Mesendoderm (in vitro differentiated cells): ENCODE measurements at regions not wholly inside any gene's neighbourhood (a gene's known extent, or its start where the extent isn't known, plus 50 kb on each side); places are given as distances from the start of the nearest gene placed in this dataset.

ENCODE experiments used
- DNase-seq: peaks from one replicate; pipeline ENCODE4 v3.0.0; 2013
- H2AK5ac ChIP-seq: 2 replicates; pipeline ENCODE4 v1.6.1; 2013; ENCODE audit warnings: low read length, inconsistent platforms
- H2BK120ac ChIP-seq: 2 replicates; pipeline ENCODE4 v1.6.1; 2013; ENCODE audit warnings: low read depth, mild to moderate bottlenecking, low read length, moderate library complexity, mixed read lengths
- H2BK15ac ChIP-seq: replicated peaks from 2 replicates; pipeline ENCODE4 v1.6.1; 2013; ENCODE audit warnings: low read depth, mild to moderate bottlenecking, moderate library complexity
- H2BK5ac ChIP-seq: 2 replicates; pipeline ENCODE4 v1.6.1; 2013; ENCODE audit warnings: low read length, inconsistent platforms
- H3K18ac ChIP-seq: 2 replicates; pipeline ENCODE4 v1.6.1; 2013; ENCODE audit warnings: mild to moderate bottlenecking, low read length, mixed read lengths
- H3K23ac ChIP-seq: one replicate; pipeline ENCODE4 v1.6.1; 2013; ENCODE audit warnings: low read length
- H3K27ac ChIP-seq: 2 replicates; pipeline ENCODE4 v1.5.1; 2013; ENCODE audit warnings: low read depth, mild to moderate bottlenecking, inconsistent platforms, low read length, moderate library complexity
- H3K27me3 ChIP-seq: 2 replicates; pipeline ENCODE4 v1.6.1; 2013; ENCODE audit warnings: low read length, control low read depth, mild to moderate bottlenecking, inconsistent platforms; ENCODE audit not compliant: insufficient read depth, poor library complexity
- H3K36me3 ChIP-seq: 2 replicates; pipeline ENCODE4 v1.6.1; 2013; ENCODE audit warnings: low read length, inconsistent platforms; ENCODE audit not compliant: control insufficient read depth, insufficient read depth
- H3K4ac ChIP-seq: one replicate; pipeline ENCODE4 v1.6.1; 2013; ENCODE audit warnings: low read depth, mild to moderate bottlenecking, low read length, moderate library complexity
- H3K4me1 ChIP-seq: 2 replicates; pipeline ENCODE4 v1.6.1; 2013; ENCODE audit warnings: low read depth, low read length, inconsistent platforms; ENCODE audit not compliant: control insufficient read depth
- H3K4me2 ChIP-seq: 2 replicates; pipeline ENCODE4 v1.6.1; 2013; ENCODE audit warnings: low read length
- H3K4me3 ChIP-seq: 2 replicates; pipeline ENCODE4 v1.5.1; 2013; ENCODE audit warnings: mild to moderate bottlenecking, low read length
- H3K56ac ChIP-seq: one replicate; pipeline ENCODE4 v1.6.1; 2013; ENCODE audit warnings: low read length
- H3K79me1 ChIP-seq: 2 replicates; pipeline ENCODE4 v1.6.1; 2013; ENCODE audit warnings: low read length, inconsistent platforms
- H3K79me2 ChIP-seq: 2 replicates; pipeline ENCODE4 v1.6.1; 2013; ENCODE audit warnings: mild to moderate bottlenecking, low read length; ENCODE audit not compliant: control insufficient read depth, insufficient read depth
- H3K9ac ChIP-seq: 2 replicates; pipeline ENCODE4 v1.6.1; 2013; ENCODE audit warnings: low read length, inconsistent platforms
- H4K5ac ChIP-seq: one replicate; pipeline ENCODE4 v1.6.1; 2013; ENCODE audit warnings: low read length
- H4K8ac ChIP-seq: one replicate; pipeline ENCODE4 v1.6.1; 2013; ENCODE audit warnings: low read depth, mild to moderate bottlenecking, control low read depth, low read length, moderate library complexity
- WGBS: extraction: QIAGEN DNeasy Blood & Tissue Kit; methylation state at CpG from one replicate; pipeline ENCODE4 v1.1.7; 2013; ENCODE audit warnings: low lambda C conversion rate, missing lambda C conversion rate; ENCODE audit not compliant: insufficient coverage; ENCODE audit errors: extremely low coverage; 5-methylcytosine and 5-hydroxymethylcytosine counted together

DNA sequence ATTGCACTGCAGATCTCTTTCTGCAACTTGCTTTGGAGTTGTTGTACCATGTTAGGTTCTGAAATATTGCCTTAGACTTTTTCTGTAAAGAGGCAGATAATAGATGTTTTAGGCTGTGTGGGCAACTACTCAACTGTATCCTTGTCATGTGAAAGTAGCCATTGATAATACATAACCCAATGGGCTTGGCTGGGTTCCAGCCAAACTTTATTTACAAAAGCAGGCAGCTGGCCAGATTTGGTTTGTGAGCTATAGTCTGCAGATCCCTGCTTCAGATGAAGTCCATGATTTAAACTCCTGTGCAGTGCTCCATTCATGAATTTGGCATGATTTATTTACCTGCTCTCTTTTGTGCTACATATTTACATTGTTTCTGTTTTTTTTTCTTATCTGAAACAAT is 300.4 kb downstream of the IRX2 start:
- Histone ChIP-seq H3K79me2 (no peaks in the 10 kb centered on the region), H2BK15ac (no peak overlapping the region), H3K36me3 (no peaks in the 10 kb centered on the region), H2BK120ac (no peak overlapping the region), H3K18ac (no peak overlapping the region), H3K27me3 (no peaks in the 10 kb centered on the region), H3K27ac (no peak overlapping the region), H2AK5ac (no peak overlapping the region), H3K4me1 (no peaks in the 10 kb centered on the region), H4K8ac (no peak overlapping the region), H3K4ac (no peak overlapping the region), H3K23ac (no peak overlapping the region), H4K5ac (no peak overlapping the region), H3K4me2 (no peak overlapping the region), H3K9ac (no peak overlapping the region), H2BK5ac (no peak overlapping the region), H3K56ac (no peak overlapping the region), H3K79me1 (no peaks in the 10 kb centered on the region), H3K4me3 (no peak overlapping the region)
- no peak for DNase-seq

DNA sequence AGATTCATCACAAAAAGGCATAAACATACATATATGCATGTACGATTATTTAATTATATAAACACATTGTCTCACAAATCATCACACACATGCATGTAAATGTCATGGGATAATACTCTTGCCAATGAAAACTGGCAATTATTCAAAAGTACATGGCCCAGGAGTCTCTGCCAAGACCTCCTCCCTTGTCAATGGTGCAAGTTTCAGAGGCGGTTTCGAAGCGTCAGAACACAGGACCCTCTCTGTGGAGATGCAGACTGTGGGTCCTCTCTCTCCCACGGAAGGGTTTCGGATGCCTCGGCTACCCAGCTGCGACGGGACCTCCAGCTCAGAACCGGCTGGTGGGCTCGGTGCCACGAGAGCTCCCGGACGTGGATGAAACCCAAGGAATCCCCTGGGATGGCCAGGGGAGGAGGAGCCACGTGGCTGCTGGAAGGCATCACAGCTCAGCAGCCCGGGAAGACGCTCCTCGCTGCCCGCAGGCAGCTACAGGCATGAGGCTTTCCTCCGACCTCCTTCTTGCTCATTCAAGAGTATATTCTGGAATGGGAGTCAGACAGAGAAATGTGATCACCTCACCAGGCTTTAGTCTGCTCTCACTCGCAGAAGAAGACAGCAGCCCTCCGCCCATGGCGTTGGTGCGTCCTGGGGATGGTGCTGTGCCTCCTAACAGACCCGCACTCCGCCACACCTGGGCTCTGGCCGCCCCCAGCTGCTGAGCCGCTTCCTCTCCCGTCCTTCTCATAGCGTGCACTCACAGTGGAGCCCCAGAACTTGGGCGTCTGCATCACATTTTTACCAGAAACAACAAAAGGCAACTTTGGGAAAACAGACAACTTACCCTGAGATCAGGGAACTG is 308.8 kb downstream of the IRX2 start:
- H3K79me2 ChIP-seq, result no peaks in the 10 kb centered on the region

DNA sequence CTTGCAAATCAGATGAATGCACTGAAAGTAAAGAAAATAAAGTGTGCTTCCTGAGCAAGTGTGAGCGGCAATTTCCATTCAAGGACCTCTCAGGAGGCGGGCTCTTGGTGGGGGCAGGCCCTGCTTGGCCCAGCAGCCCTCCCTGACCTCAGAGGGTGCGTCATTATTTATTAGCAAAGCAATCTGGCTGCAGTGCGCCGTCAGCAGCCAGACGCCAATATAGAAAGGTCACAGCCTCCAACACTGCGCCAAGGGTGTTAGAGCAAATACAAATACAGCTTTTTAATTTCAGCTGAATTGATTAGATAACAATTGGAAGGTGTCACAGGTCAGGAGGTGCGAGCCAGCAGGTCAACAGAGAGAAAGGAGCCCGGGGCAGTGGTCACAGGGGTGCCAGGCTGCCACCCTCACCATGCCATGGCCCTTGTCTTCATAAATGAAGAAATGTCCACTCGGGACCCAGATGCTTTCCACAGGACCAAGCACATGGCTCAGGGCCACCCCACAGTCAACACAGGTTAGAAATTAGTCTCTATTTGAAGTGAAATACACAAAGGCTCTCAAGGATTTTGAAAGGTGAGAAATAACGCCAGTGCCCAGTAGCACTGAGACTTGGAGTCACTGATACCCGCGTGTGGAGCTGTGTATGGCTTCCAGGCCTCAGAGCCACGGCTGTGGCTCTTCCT is 309.8 kb downstream of the IRX2 start:
- Histone ChIP-seq H3K23ac (no peak overlapping the region), H3K36me3 (no peaks in the 10 kb centered on the region), H2AK5ac (no peak overlapping the region), H3K4me3 (no peak overlapping the region), H3K79me1 (no peaks in the 10 kb centered on the region), H3K27me3 (no peaks in the 10 kb centered on the region), H4K8ac (no peak overlapping the region), H2BK15ac (no peak overlapping the region), H3K56ac (no peak overlapping the region), H3K27ac (no peak overlapping the region), H3K4me2 (no peak overlapping the region), H3K79me2 (no peaks in the 10 kb centered on the region), H3K4ac (no peak overlapping the region), H3K18ac (no peak overlapping the region), H2BK120ac (no peak overlapping the region), H3K4me1 (no peaks in the 10 kb centered on the region), H4K5ac (no peak overlapping the region), H2BK5ac (no peak overlapping the region), H3K9ac (no peak overlapping the region)
- WGBS, result no CpG with 5 or more reads among the region's 14 CpGs
- no peak for DNase-seq

More for the DNA sequence above, 308.8 kb downstream of the IRX2 start:
- Histone ChIP-seq H3K23ac (no peak overlapping the region), H3K18ac (no peak overlapping the region), H3K27me3 (no peaks in the 10 kb centered on the region), H2BK120ac (no peak overlapping the region), H3K79me1 (no peaks in the 10 kb centered on the region), H3K36me3 (no peaks in the 10 kb centered on the region), H2BK5ac (no peak overlapping the region), H2BK15ac (no peak overlapping the region), H3K27ac (no peak overlapping the region), H3K9ac (no peak overlapping the region), H3K4me2 (no peak overlapping the region), H2AK5ac (no peak overlapping the region), H3K4me3 (no peak overlapping the region), H4K8ac (no peak overlapping the region), H3K4me1 (no peaks in the 10 kb centered on the region), H3K56ac (no peak overlapping the region), H3K4ac (no peak overlapping the region), H4K5ac (no peak overlapping the region)
- DNase-seq, result no peak
- WGBS, result no CpG with 5 or more reads among the region's 31 CpGs

DNA sequence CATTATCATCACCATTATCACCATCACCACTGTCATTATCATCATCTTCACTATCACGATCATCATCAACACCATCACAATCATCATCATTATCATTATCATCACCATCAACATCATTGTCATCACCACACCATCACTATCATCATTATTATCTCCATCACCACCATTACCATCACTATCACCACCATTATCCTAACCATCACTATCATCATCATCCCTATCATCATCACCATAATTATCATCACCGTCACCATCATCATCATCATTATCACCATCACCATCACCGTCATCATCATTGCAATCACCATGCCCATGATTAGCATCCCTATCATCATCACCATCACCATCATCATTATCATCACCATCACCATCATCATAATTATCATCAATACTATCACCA is 311.9 kb downstream of the IRX2 start:
- Histone ChIP-seq H2BK120ac (no peak overlapping the region), H3K23ac (no peak overlapping the region), H3K4me3 (no peak overlapping the region), H2BK5ac (no peak overlapping the region), H4K5ac (no peak overlapping the region), H3K79me2 (no peaks in the 10 kb centered on the region), H2BK15ac (no peak overlapping the region), H3K36me3 (no peaks in the 10 kb centered on the region), H3K9ac (no peak overlapping the region), H3K79me1 (no peaks in the 10 kb centered on the region), H3K56ac (no peak overlapping the region), H3K27me3 (no peaks in the 10 kb centered on the region), H3K4me1 (no peaks in the 10 kb centered on the region), H2AK5ac (no peak overlapping the region), H3K27ac (no peak overlapping the region), H3K18ac (no peak overlapping the region), H3K4ac (no peak overlapping the region), H3K4me2 (no peak overlapping the region), H4K8ac (no peak overlapping the region)
- DNase-seq, result no peak
- 100% methylated on average over 2 of the region's 3 CpGs for WGBS

DNA sequence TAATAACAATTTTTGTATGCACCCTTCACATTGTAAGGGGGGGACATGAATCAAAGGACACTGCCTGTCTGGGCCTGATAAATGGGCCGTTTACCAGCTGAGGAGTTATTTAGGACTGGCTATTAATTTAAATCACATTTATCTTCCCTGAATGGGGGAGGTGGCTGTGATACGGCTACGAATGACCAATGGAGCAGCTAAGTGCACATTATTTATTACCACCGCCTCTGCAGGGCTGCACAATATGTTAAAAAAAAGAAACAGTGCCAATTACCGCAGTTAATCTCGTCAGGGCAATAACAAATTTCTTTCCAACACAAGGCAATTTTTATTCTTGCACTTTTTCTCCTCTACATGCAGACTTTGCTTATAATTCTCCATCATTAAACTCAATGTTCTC is 318.4 kb downstream of the IRX2 start:
- H2BK15ac ChIP-seq, result no peak overlapping the region
- H3K27me3 ChIP-seq, result peaks cover 2% of the 10 kb centered on the region

More for the DNA sequence above, 318.4 kb downstream of the IRX2 start:
- Histone ChIP-seq H3K27ac (no peak overlapping the region), H2AK5ac (no peak overlapping the region), H4K5ac (no peak overlapping the region), H3K4me1 (no peaks in the 10 kb centered on the region), H3K18ac (no peak overlapping the region), H3K56ac (no peak overlapping the region), H3K4me2 (no peak overlapping the region), H3K36me3 (no peaks in the 10 kb centered on the region), H3K79me2 (no peaks in the 10 kb centered on the region), H3K4ac (no peak overlapping the region), H4K8ac (no peak overlapping the region), H3K79me1 (no peaks in the 10 kb centered on the region), H2BK5ac (no peak overlapping the region), H3K23ac (no peak overlapping the region), H3K4me3 (no peak overlapping the region), H3K9ac (no peak overlapping the region), H2BK120ac (no peak overlapping the region)
- WGBS, result no CpG with 5 or more reads among the region's 6 CpGs
- no peak for DNase-seq
